GM21786 (cell line): ENCODE measurements at regions not wholly inside any gene's neighbourhood (a gene's known extent, or its start where the extent isn't known, plus 50 kb on each side); places are given as distances from the start of the nearest gene placed in this dataset.

Source experiments
- ATAC-seq: cut with Tn5 transposase; IDR thresholded peaks from one replicate; pipeline ENCODE4 v1.9.1; 2021; ENCODE audit not compliant: unreplicated experiment

GRCh38 chr6:147752689-147753403 is 244.4 kb downstream of the SAMD5 start:
- no peak for ATAC-seq

GRCh38 chr6:147755999-147756398 is 247.5 kb downstream of the SAMD5 start:
- no peak for ATAC-seq

GRCh38 chr6:147756891-147757290 is 248.4 kb downstream of the SAMD5 start:
- no peak for ATAC-seq

- no peak for ATAC-seq
Measured at GRCh38 chr6:147757291-147757690, 248.8 kb downstream of the SAMD5 start.

- ATAC-seq: no peak
Measured at GRCh38 chr6:147758303-147758702, 249.8 kb downstream of the SAMD5 start.

- no peak for ATAC-seq
Measured at GRCh38 chr6:147759093-147759492, 250.6 kb downstream of the SAMD5 start.

GRCh38 chr6:147759536-147759935 is 251.0 kb downstream of the SAMD5 start:
- ATAC-seq: no peak

- ATAC-seq: no peak
Measured at GRCh38 chr6:147765541-147765940, 257.1 kb downstream of the SAMD5 start.

GRCh38 chr6:147768969-147769368 is 260.5 kb downstream of the SAMD5 start:
- no peak for ATAC-seq

- ATAC-seq: no peak
Measured at GRCh38 chr6:147769496-147770087, 261.1 kb downstream of the SAMD5 start.

- ATAC-seq: no peak
Measured at GRCh38 chr6:147770221-147770620, 261.7 kb downstream of the SAMD5 start.

GRCh38 chr6:147772724-147773123 is 264.2 kb downstream of the SAMD5 start:
- no peak for ATAC-seq

GRCh38 chr6:147774856-147775255 is 266.4 kb downstream of the SAMD5 start:
- no peak for ATAC-seq

GRCh38 chr6:147776631-147777213 is 268.2 kb downstream of the SAMD5 start:
- no peak for ATAC-seq

- ATAC-seq: no peak
Measured at GRCh38 chr6:147779624-147780023, 271.1 kb downstream of the SAMD5 start.

- ATAC-seq: no peak
Measured at GRCh38 chr6:147782302-147782701, 273.8 kb downstream of the SAMD5 start.

GRCh38 chr6:147784371-147784770 is 275.9 kb downstream of the SAMD5 start:
- no peak for ATAC-seq

GRCh38 chr6:147787417-147787816 is 278.9 kb downstream of the SAMD5 start:
- no peak for ATAC-seq

GRCh38 chr6:147789430-147789947 is 281.0 kb downstream of the SAMD5 start:
- ATAC-seq: no peak

- no peak for ATAC-seq
Measured at GRCh38 chr6:147793871-147794643, 285.6 kb downstream of the SAMD5 start.

- no peak for ATAC-seq
Measured at GRCh38 chr6:147802459-147802858, 294.0 kb downstream of the SAMD5 start.
